ENCODE measurements at regions not wholly inside any gene's neighbourhood (a gene's known extent, or its start where the extent isn't known, plus 50 kb on each side); places are given as distances from the start of the nearest gene placed in this dataset.

- Histone ChIP-seq H4K20me1 (replicated peaks in 1 of 2; ENCODE audit: control insufficient read depth in 1 of 2, insufficient read depth in 2 of 2, low read length in 2 of 2) (no peaks in the 10 kb centered on the region), H2BK5ac (ENCODE audit: low read depth, low read length) (no peak overlapping the region), H3K27ac (ENCODE audit: low read depth, low read length) (no peak overlapping the region), H3K23me2 (ENCODE audit: low read depth, low read length) (no peaks in the 10 kb centered on the region), H3K4ac (replicated peaks; ENCODE audit: insufficient read length, low read depth, low read length) (no peak overlapping the region), H2BK12ac (ENCODE audit: low read depth, low read length) (no peak overlapping the region), H3K56ac (replicated peaks; ENCODE audit: insufficient read length, low read depth, low read length) (no peak overlapping the region), H2AK5ac (ENCODE audit: low read depth, low read length) (no peak overlapping the region), H3K79me1 (ENCODE audit: low read depth, low read length) (no peaks in the 10 kb centered on the region), H2BK20ac (ENCODE audit: low read length) (no peak overlapping the region), H3K14ac (ENCODE audit: insufficient read length) (no peak overlapping the region), H2AFZ (ENCODE audit: low read length) (no peak overlapping the region), H3K4me1 (replicated peaks in 1 of 4; ENCODE audit: control insufficient read depth in 3 of 4, insufficient read depth in 4 of 4, low read length in 3 of 4) (no peaks in the 10 kb centered on the region), H4K91ac (replicated peaks; ENCODE audit: insufficient read length, low read length) (no peak overlapping the region), H3K27me3 (replicated peaks in 1 of 4; ENCODE audit: control insufficient read depth in 3 of 4, extremely low read depth in 1 of 4, insufficient read depth in 3 of 4, low read length in 3 of 4) (no peaks in the 10 kb centered on the region), H2BK15ac (ENCODE audit: low read length) (no peak overlapping the region), H3K79me2 (ENCODE audit: control insufficient read depth in 1 of 2, insufficient read depth in 2 of 2, low read length in 2 of 2) (no peaks in the 10 kb centered on the region), H3K9me3 (ENCODE audit: insufficient read depth in 2 of 2, low read depth in 1 of 2, low read length in 1 of 2) (peaks cover 2 to 4% of the 10 kb centered on the region in 2 experiments; a peak in 2 of 4 replicates), H3K4me3 (ENCODE audit: extremely low read depth in 1 of 4, insufficient read depth in 2 of 4, low read depth in 3 of 4, low read length in 4 of 4) (no peak overlapping the region), H3K23ac (ENCODE audit: insufficient read length) (no peak overlapping the region), H4K8ac (ENCODE audit: extremely low read depth, insufficient read depth, low read length) (no peak overlapping the region), H3K4me2 (ENCODE audit: insufficient read depth in 1 of 2, low read depth in 2 of 2, low read length in 2 of 2) (no peak overlapping the region), H3K18ac (ENCODE audit: extremely low read depth, low read length) (no peak overlapping the region), H3K9ac (replicated peaks in 1 of 4; ENCODE audit: extremely low read depth in 1 of 4, low read depth in 3 of 4, low read length in 3 of 4) (no peak overlapping the region), H4K5ac (ENCODE audit: insufficient read length, low read depth, low read length) (no peak overlapping the region), H2BK120ac (replicated peaks; ENCODE audit: low read depth, low read length) (no peak overlapping the region), H3K36me3 (ENCODE audit: control insufficient read depth in 2 of 4, insufficient read depth in 4 of 4, low read length in 3 of 4) (no peaks in the 10 kb centered on the region)
- DNase-seq (ENCODE audit: low read depth in 1 of 2, low spot score in 2 of 2) (no peak), FAIRE-seq (no peak)
- CTCF ChIA-PET (ENCODE audit: partially characterized antibody) = interaction anchor here (0.6 to 0.9 kb wide), 2 partner anchors 384 to 1243 kb away, joined by 3 to 4 read pairs; no protein-coding TSS in a partner anchor
- WGBS, 2 experiments (ENCODE audit: extremely low coverage in 1 of 2, insufficient coverage in 1 of 2, insufficient read length in 1 of 2, insufficient replicate concordance in 2 of 2, low coverage in 1 of 2, low lambda C conversion rate in 2 of 2, missing lambda C conversion rate in 1 of 2) = 90% methylated on average over 4 of the region's 4 CpGs; no CpG with 5 or more reads in 1 of the 2 experiments
- POLR2A ChIA-PET (ENCODE audit: partially characterized antibody) = no interaction called here
- TF ChIP-seq POU5F1 (IDR thresholded peaks at IDR 0.05; ENCODE audit: low read depth, low read length) = no peak
- no peak for TF ChIP-seq MAX (IDR thresholded peaks at IDR 0.05)
- TF ChIP-seq FOSL1 (IDR thresholded peaks at IDR 0.05; ENCODE audit: insufficient read depth, low read depth, low read length) = no peak
- TF ChIP-seq CHD1 (IDR thresholded peaks at IDR 0.05; ENCODE audit: low read depth, low read length) = no peak
- no peak for TF ChIP-seq RXRA (IDR thresholded peaks at IDR 0.05; ENCODE audit: insufficient read depth, low read depth, low read length)
- TF ChIP-seq CTCF (IDR thresholded peaks at IDR 0.05; ENCODE audit: control extremely low read depth in 1 of 3, insufficient read depth in 1 of 3, low read depth in 1 of 3, low read length in 3 of 3) = no peak
These were observed 2045.3 kb upstream of the PIK3C3 start for GRCh38 chr18:39909706-39910105.

Measured in H1 (cell line).